Endothelial cell (in vitro differentiated cells): ENCODE measurements at regions not wholly inside any gene's neighbourhood (a gene's known extent, or its start where the extent isn't known, plus 50 kb on each side); places are given as distances from the start of the nearest gene placed in this dataset.

Experiments used
- DNase-seq: peaks from one replicate; pipeline ENCODE4 v3.0.0; 2021; ENCODE audit warnings: low spot score
- H3K27ac Mint-ChIP-seq: one replicate; pipeline ENCODE4 v1.8.0; 2021; ENCODE audit warnings: mixed read lengths, inconsistent platforms; ENCODE audit not compliant: unreplicated experiment
- H3K27me3 Mint-ChIP-seq: one replicate; pipeline ENCODE4 v1.8.0; 2021; ENCODE audit warnings: mild to moderate bottlenecking, moderate library complexity, mixed read lengths, inconsistent platforms; ENCODE audit not compliant: unreplicated experiment
- H3K36me3 Mint-ChIP-seq: one replicate; pipeline ENCODE4 v1.8.0; 2021; ENCODE audit warnings: mild to moderate bottlenecking, low read depth, mixed read lengths, inconsistent platforms; ENCODE audit not compliant: unreplicated experiment
- H3K4me1 Mint-ChIP-seq: one replicate; pipeline ENCODE4 v1.8.0; 2021; ENCODE audit warnings: mild to moderate bottlenecking, mixed read lengths, inconsistent platforms; ENCODE audit not compliant: unreplicated experiment
- H3K4me3 Mint-ChIP-seq: one replicate; pipeline ENCODE4 v1.8.0; 2021; ENCODE audit warnings: mild to moderate bottlenecking, mixed read lengths, inconsistent platforms; ENCODE audit not compliant: unreplicated experiment
- H3K9me3 Mint-ChIP-seq: one replicate; pipeline ENCODE4 v1.8.0; 2021; ENCODE audit warnings: mixed read lengths, inconsistent platforms; ENCODE audit not compliant: unreplicated experiment
- CTCF ChIP-seq: fragments of 200-600 bp; sonication (generic); IDR thresholded peaks from one replicate; pipeline ENCODE4 v1.5.0; 2021; ENCODE audit warnings: antibody characterized with exemption; ENCODE audit not compliant: unreplicated experiment

GRCh38 chr1:82225421-82226185 lies 424.9 kb downstream of the ADGRL2 start:
- DNase-seq = no peak
- Mint-ChIP-seq H3K27me3 (no peaks in the 10 kb centered on the region), H3K36me3 (no peaks in the 10 kb centered on the region), H3K27ac (no peak overlapping the region), H3K4me1 (peaks cover 6% of the 10 kb centered on the region), H3K4me3 (no peak overlapping the region), H3K9me3 (no peaks in the 10 kb centered on the region)
- TF ChIP-seq CTCF = no peak

- H3K36me3 Mint-ChIP-seq = no peaks in the 10 kb centered on the region
- peaks cover 6% of the 10 kb centered on the region for H3K4me1 Mint-ChIP-seq
- no peak overlapping the region for H3K27ac Mint-ChIP-seq
- no peaks in the 10 kb centered on the region for H3K9me3 Mint-ChIP-seq
- DNase-seq = no peak
- no peak overlapping the region for H3K4me3 Mint-ChIP-seq
- no peak for TF ChIP-seq CTCF
- H3K27me3 Mint-ChIP-seq = no peaks in the 10 kb centered on the region
These were observed 422.4 kb downstream of the ADGRL2 start for GRCh38 chr1:82223091-82223490.

GRCh38 chr1:82221721-82222120 lies 421.0 kb downstream of the ADGRL2 start:
- no peaks in the 10 kb centered on the region for H3K36me3 Mint-ChIP-seq
- no peak for TF ChIP-seq CTCF
- H3K27me3 Mint-ChIP-seq = no peaks in the 10 kb centered on the region
- H3K4me1 Mint-ChIP-seq = peaks cover 3% of the 10 kb centered on the region
- no peaks in the 10 kb centered on the region for H3K9me3 Mint-ChIP-seq
- DNase-seq = no peak
- H3K4me3 Mint-ChIP-seq = no peak overlapping the region
- H3K27ac Mint-ChIP-seq = no peak overlapping the region

GRCh38 chr1:82220754-82221153 lies 420.0 kb downstream of the ADGRL2 start:
- Mint-ChIP-seq H3K27me3 (no peaks in the 10 kb centered on the region), H3K4me3 (no peak overlapping the region), H3K4me1 (no peaks in the 10 kb centered on the region), H3K36me3 (no peaks in the 10 kb centered on the region), H3K9me3 (no peaks in the 10 kb centered on the region), H3K27ac (no peak overlapping the region)
- TF ChIP-seq CTCF = no peak
- no peak for DNase-seq

GRCh38 chr1:82219841-82220240 lies 419.1 kb downstream of the ADGRL2 start:
- no peak for TF ChIP-seq CTCF
- H3K9me3 Mint-ChIP-seq = no peaks in the 10 kb centered on the region
- no peaks in the 10 kb centered on the region for H3K4me1 Mint-ChIP-seq
- H3K36me3 Mint-ChIP-seq = no peaks in the 10 kb centered on the region
- H3K27ac Mint-ChIP-seq = no peak overlapping the region
- no peak overlapping the region for H3K4me3 Mint-ChIP-seq
- no peak for DNase-seq
- no peaks in the 10 kb centered on the region for H3K27me3 Mint-ChIP-seq
